ENCODE measurements at regions not wholly inside any gene's neighbourhood (a gene's known extent, or its start where the extent isn't known, plus 50 kb on each side); places are given as distances from the start of the nearest gene placed in this dataset.

DNA sequence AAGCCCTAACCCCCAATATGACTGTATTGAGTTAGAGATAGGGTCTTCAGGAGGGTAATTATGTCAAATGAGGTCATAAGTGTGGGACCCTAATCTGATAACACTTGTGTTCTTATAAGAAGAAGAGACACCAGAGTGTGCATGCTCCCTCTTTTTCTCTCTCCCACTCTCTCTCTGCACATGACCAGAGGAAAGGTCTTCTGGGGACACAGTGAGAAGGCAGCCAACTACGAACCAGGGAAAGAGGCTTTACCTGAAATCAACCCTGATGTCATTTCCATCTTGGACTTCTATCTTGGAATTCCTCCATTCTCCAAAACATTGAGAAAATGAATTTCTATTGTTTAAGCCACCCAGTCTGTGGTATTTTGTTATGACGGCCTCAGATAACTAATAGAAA lies 97.2 kb upstream of the MAD2L1 start:
- no peak for DNase-seq

GRCh38 chr4:120158841-120159463 lies 92.3 kb upstream of the MAD2L1 start:
- DNase-seq, result no peak

GRCh38 chr4:120158046-120158445 lies 91.4 kb upstream of the MAD2L1 start:
- DNase-seq, result no peak

DNA sequence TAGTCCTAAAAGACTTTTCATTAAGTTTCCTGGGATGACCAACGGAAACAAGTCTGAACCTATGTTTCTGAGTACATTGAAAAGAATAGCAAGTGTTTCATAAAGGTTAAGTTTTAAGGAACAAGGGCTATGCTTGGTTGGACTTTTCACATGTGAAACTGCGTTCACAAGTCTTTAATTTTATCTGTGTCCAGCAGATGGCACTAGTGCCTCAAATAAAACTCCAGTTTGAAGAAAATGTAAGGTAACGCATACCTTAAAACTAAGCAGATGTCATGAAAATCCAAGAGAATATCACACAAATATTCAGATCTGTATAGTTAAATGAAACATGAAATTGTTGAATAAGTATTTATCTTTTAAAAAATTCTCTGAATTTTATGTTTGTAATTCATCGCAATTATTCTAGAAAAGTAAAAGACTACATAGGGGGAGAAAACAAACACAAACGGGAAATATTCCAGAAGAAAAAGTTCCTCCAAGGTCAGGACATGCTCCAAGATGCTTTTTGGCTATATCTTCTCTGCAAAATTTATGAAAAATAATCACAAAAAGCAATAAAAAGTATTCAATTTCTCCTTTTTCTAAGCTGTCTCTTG lies 89.6 kb upstream of the MAD2L1 start:
- no peak for DNase-seq

GRCh38 chr4:120155287-120155686 lies 88.6 kb upstream of the MAD2L1 start:
- no peak for DNase-seq

DNA sequence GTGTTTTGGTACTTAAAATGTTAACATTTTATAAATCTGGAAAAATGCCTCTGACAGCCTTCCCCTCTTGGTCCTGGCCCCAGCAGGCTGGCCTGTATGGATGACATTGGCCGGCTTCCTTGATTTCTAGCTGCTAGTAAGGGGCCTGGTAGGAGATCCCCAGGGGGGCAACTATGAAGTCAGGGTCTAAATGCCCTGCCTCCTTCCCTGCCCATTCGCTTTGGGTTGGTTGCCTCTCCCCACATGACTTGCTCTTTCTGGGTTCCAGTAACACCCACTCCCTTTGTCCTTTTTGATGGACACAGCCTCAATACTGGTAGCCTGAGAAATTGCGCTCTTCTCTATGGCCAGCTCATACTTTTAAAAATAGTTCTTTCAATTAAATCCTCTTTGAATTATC lies 78.0 kb upstream of the MAD2L1 start:
- DNase-seq, result no peak

GRCh38 chr4:120144041-120144440 lies 77.4 kb upstream of the MAD2L1 start:
- no peak for DNase-seq

GRCh38 chr4:120139392-120139791 lies 72.7 kb upstream of the MAD2L1 start:
- DNase-seq, result no peak

DNA sequence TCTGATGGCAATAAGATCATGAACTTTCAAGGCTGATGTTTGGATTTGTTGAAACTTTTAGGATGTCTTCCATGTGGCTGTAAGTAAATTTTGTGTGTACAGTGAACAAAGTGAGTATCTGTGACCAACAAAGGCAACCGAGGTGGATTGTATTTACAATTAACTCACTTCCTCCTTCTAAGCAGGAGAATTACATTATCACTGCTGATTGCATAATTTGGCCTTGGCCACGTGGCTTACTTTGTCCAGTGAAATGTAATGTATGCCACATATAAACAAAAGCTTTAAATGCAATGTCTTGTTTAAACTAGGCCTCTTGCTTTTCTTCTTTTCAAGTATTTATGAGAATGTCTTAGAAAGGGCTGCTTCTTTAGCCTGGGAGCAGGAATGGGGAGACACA lies 66.3 kb upstream of the MAD2L1 start:
- DNase-seq, result no peak

GRCh38 chr4:120130786-120131185 lies 64.1 kb upstream of the MAD2L1 start:
- DNase-seq, result no peak
